Neural cell (in vitro differentiated cells): ENCODE measurements at regions not wholly inside any gene's neighbourhood (a gene's known extent, or its start where the extent isn't known, plus 50 kb on each side); places are given as distances from the start of the nearest gene placed in this dataset.

Experiments
- H2AFZ ChIP-seq: fragments of 200-600, 300-800 bp; sonication (generic), shearing (Covaris generic); 2 replicates; pipeline ENCODE4 v1.6.0; 2014; ENCODE audit warnings: low read depth, mild to moderate bottlenecking, antibody characterized with exemption, low read length, moderate library complexity
- H3F3A ChIP-seq: fragments of 200-600 bp; shearing (Covaris generic); 2 replicates; pipeline ENCODE4 v1.6.1; 2016; ENCODE audit warnings: mild to moderate bottlenecking, moderate library complexity, mixed read lengths, antibody characterized with exemption, low read length; ENCODE audit not compliant: insufficient read depth, poor library complexity, severe bottlenecking
- H3K27ac ChIP-seq: fragments of 200-600, 300-800 bp; sonication (generic), shearing (Covaris generic); 2 replicates; pipeline ENCODE4 v1.5.1; 2014; ENCODE audit warnings: mild to moderate bottlenecking, low read length, moderate library complexity
- H3K27me3 ChIP-seq: fragments of 300-800, 200-600 bp; sonication (generic), shearing (Covaris generic); 2 replicates; pipeline ENCODE4 v1.6.0; 2014; ENCODE audit warnings: mild to moderate bottlenecking, low read depth, low read length, moderate library complexity; ENCODE audit not compliant: insufficient read depth
- H3K36me3 ChIP-seq: fragments of 300-800, 200-600 bp; sonication (generic), shearing (Covaris generic); 2 replicates; pipeline ENCODE4 v1.5.1; 2014; ENCODE audit warnings: mild to moderate bottlenecking, antibody characterized with exemption, low read length, moderate library complexity; ENCODE audit not compliant: insufficient read depth
- H3K4me2 ChIP-seq: fragments of 300-800, 200-600 bp; sonication (generic), shearing (Covaris generic); 2 replicates; pipeline ENCODE4 v1.6.0; 2014; ENCODE audit warnings: mild to moderate bottlenecking, low read length
- H3K4me3 ChIP-seq: fragments of 300-800, 200-600 bp; sonication (generic), shearing (Covaris generic); 2 replicates; pipeline ENCODE4 v1.5.1; 2014; ENCODE audit warnings: mild to moderate bottlenecking, low read length, moderate library complexity
- H3K79me2 ChIP-seq: fragments of 200-600 bp; shearing (Covaris generic); replicated peaks from 2 replicates; pipeline ENCODE4 v1.6.0; 2014; ENCODE audit warnings: mild to moderate bottlenecking, low read length, moderate library complexity; ENCODE audit not compliant: insufficient read depth
- H3K9ac ChIP-seq: fragments of 300-800, 200-600 bp; sonication (generic), shearing (Covaris generic); 2 replicates; pipeline ENCODE4 v1.6.1; 2016; ENCODE audit warnings: mild to moderate bottlenecking, low read length, mixed read lengths
- H3K9me2 ChIP-seq: fragments of 200-600 bp; shearing (Covaris generic); 2 replicates; pipeline ENCODE4 v1.6.1; 2016; ENCODE audit warnings: mild to moderate bottlenecking, low read length, mixed read lengths; ENCODE audit not compliant: insufficient read depth
- H3K9me3 ChIP-seq: fragments of 200-600, 300-800 bp; sonication (generic), shearing (Covaris generic); 2 replicates; pipeline ENCODE4 v1.6.1; 2016; ENCODE audit warnings: mild to moderate bottlenecking, mixed run types, low read length, moderate library complexity, mixed read lengths
- H4K20me1 ChIP-seq: fragments of 200-600 bp; shearing (Covaris generic); 2 replicates; pipeline ENCODE4 v1.6.1; 2016; ENCODE audit warnings: mild to moderate bottlenecking, mixed run types; ENCODE audit not compliant: insufficient read depth
- CTCF ChIP-seq: fragments of 450-650 bp; IDR thresholded peaks from 2 replicates; pipeline ENCODE4 v1.5.1; 2014; ENCODE audit warnings: antibody characterized with exemption, mild to moderate bottlenecking, moderate library complexity; ENCODE audit not compliant: poor library complexity, severe bottlenecking
- EP300 ChIP-seq: fragments of 450-650 bp; conservative IDR thresholded peaks from 2 replicates; pipeline ENCODE4 v1.6.1; 2014; ENCODE audit warnings: antibody characterized with exemption, mild to moderate bottlenecking, moderate library complexity; ENCODE audit not compliant: poor library complexity, severe bottlenecking
- EZH2 ChIP-seq: fragments of 200-600, 300-800 bp; shearing (Covaris generic), sonication (generic); IDR thresholded peaks from 2 replicates; pipeline ENCODE4 v1.6.1; 2014; ENCODE audit warnings: antibody characterized with exemption, low read length, borderline replicate concordance, mild to moderate bottlenecking; ENCODE audit not compliant: insufficient read depth, poor library complexity, severe bottlenecking
- MXI1 ChIP-seq: fragments of 450-650 bp; conservative IDR thresholded peaks from 2 replicates; pipeline ENCODE4 v1.6.1; 2014; ENCODE audit warnings: antibody characterized with exemption, mild to moderate bottlenecking; ENCODE audit not compliant: poor library complexity, severe bottlenecking
- POLR2AphosphoS5 ChIP-seq: IDR thresholded peaks from 2 replicates; pipeline ENCODE4 v1.6.1; 2012
- RAD21 ChIP-seq: fragments of 450-650 bp; conservative IDR thresholded peaks from 2 replicates; pipeline ENCODE4 v1.6.1; 2014; ENCODE audit warnings: antibody characterized with exemption, mild to moderate bottlenecking, moderate library complexity
- REST ChIP-seq: IDR thresholded peaks from 2 replicates; pipeline ENCODE4 v1.6.1; 2012; ENCODE audit warnings: borderline replicate concordance
- SMC3 ChIP-seq: fragments of 450-650 bp; conservative IDR thresholded peaks from 2 replicates; pipeline ENCODE4 v1.6.1; 2014; ENCODE audit warnings: antibody characterized with exemption, mild to moderate bottlenecking, moderate library complexity; ENCODE audit not compliant: poor library complexity
- TAF1 ChIP-seq: IDR thresholded peaks from 2 replicates; pipeline ENCODE4 v1.6.1; 2012; ENCODE audit warnings: low read depth

GRCh38 chr21:27739187-27739586 is 772.3 kb upstream of the ADAMTS5 start:
- Histone ChIP-seq H2AFZ (no peak overlapping the region), H3F3A (no peaks in the 10 kb centered on the region), H3K9ac (no peak overlapping the region), H3K9me3 (no peaks in the 10 kb centered on the region), H3K9me2 (no peaks in the 10 kb centered on the region), H3K27ac (no peak overlapping the region), H4K20me1 (no peaks in the 10 kb centered on the region), H3K79me2 (no peaks in the 10 kb centered on the region), H3K36me3 (no peaks in the 10 kb centered on the region), H3K27me3 (no peaks in the 10 kb centered on the region), H3K4me3 (no peak overlapping the region), H3K4me2 (no peak overlapping the region)
- TF ChIP-seq EZH2 (no peak), REST (no peak), MXI1 (no peak)

- H3K9ac ChIP-seq = no peak overlapping the region
- H3F3A ChIP-seq = no peaks in the 10 kb centered on the region
- H3K9me2 ChIP-seq = no peaks in the 10 kb centered on the region
- H3K79me2 ChIP-seq = no peaks in the 10 kb centered on the region
- H3K27ac ChIP-seq = no peak overlapping the region
- H3K36me3 ChIP-seq = no peaks in the 10 kb centered on the region
- no peaks in the 10 kb centered on the region for H3K9me3 ChIP-seq
- no peak overlapping the region for H3K4me3 ChIP-seq
- H3K4me2 ChIP-seq = no peak overlapping the region
- H3K27me3 ChIP-seq = no peaks in the 10 kb centered on the region
- H2AFZ ChIP-seq = no peak overlapping the region
- no peaks in the 10 kb centered on the region for H4K20me1 ChIP-seq
- TF ChIP-seq EP300 (no peak), MXI1 (no peak), REST (no peak), RAD21 (no peak), SMC3 (no peak), EZH2 (no peak), POLR2AphosphoS5 (no peak), CTCF (no peak), TAF1 (no peak)
Observed at GRCh38 chr21:27735699-27736098, 768.8 kb upstream of the ADAMTS5 start.
